DND-41 (cell line): ENCODE measurements at regions not wholly inside any gene's neighbourhood (a gene's known extent, or its start where the extent isn't known, plus 50 kb on each side); places are given as distances from the start of the nearest gene placed in this dataset.

ENCODE experiments used
- ATAC-seq: fragments of 200-7000 bp; cut with Tn5 transposase; 3 replicates; pipeline ENCODE4 v1.9.1; 2021; ENCODE audit warnings: low read depth; ENCODE audit not compliant: insufficient read depth
- DNase-seq: peaks from one replicate; pipeline ENCODE4 v3.0.0-alpha.2; 2020
- H2AFZ ChIP-seq: 2 replicates; pipeline ENCODE4 v1.6.0; 2012; ENCODE audit warnings: low read depth, low read length
- H3K27ac ChIP-seq: 2 replicates; pipeline ENCODE4 v1.5.1; 2012; ENCODE audit warnings: low read length, inconsistent platforms
- H3K27me3 ChIP-seq: fragments of 200-600 bp; sonication (generic); 2 replicates; pipeline ENCODE4 v1.6.0; 2012; ENCODE audit warnings: low read length, mild to moderate bottlenecking, inconsistent platforms; ENCODE audit not compliant: insufficient read depth, poor library complexity
- H3K36me3 ChIP-seq: 2 replicates; pipeline ENCODE4 v1.5.1; 2012; ENCODE audit warnings: low read length, inconsistent platforms; ENCODE audit not compliant: insufficient read depth
- H3K4me1 ChIP-seq: 2 replicates; pipeline ENCODE4 v1.5.1; 2012; ENCODE audit warnings: mild to moderate bottlenecking, low read length; ENCODE audit not compliant: insufficient read depth
- H3K4me2 ChIP-seq: 2 replicates; pipeline ENCODE4 v1.6.0; 2012; ENCODE audit warnings: mild to moderate bottlenecking, moderate library complexity, low read length, inconsistent platforms; ENCODE audit not compliant: insufficient read depth
- H3K4me3 ChIP-seq, 2 experiments: fragments of 200-600 bp in 1 of 2; shearing (Covaris generic) in 1 of 2; 2 replicates each; pipeline ENCODE4 v1.5.1; 2012 to 2016; ENCODE audit warnings: inconsistent platforms in 2 of 2, low read length in 2 of 2, mild to moderate bottlenecking in 2 of 2, low read depth in 1 of 2, moderate library complexity in 1 of 2
- H3K79me2 ChIP-seq: 2 replicates; pipeline ENCODE4 v1.6.0; 2012; ENCODE audit warnings: low read length, inconsistent platforms; ENCODE audit not compliant: insufficient read depth
- H3K9ac ChIP-seq: 2 replicates; pipeline ENCODE4 v1.6.0; 2012; ENCODE audit warnings: low read depth, mild to moderate bottlenecking, inconsistent platforms, low read length, moderate library complexity
- H3K9me3 ChIP-seq: 2 replicates; pipeline ENCODE4 v1.5.1; 2012; ENCODE audit warnings: low read length, moderate library complexity, mild to moderate bottlenecking, inconsistent platforms; ENCODE audit not compliant: insufficient read depth, severe bottlenecking
- H4K20me1 ChIP-seq: 2 replicates; pipeline ENCODE4 v1.6.0; 2012; ENCODE audit warnings: low read length; ENCODE audit not compliant: insufficient read depth
- EZH2 ChIP-seq: IDR thresholded peaks from 3 replicates; pipeline ENCODE4 v1.6.1; 2012; ENCODE audit warnings: borderline replicate concordance, low read depth, mild to moderate bottlenecking, moderate library complexity, low read length, inconsistent platforms; ENCODE audit not compliant: severe bottlenecking
- TF ChIP-seq, protein P1 (sequence below): IDR thresholded peaks from 2 replicates; pipeline ENCODE4 v1.5.1; 2012; ENCODE audit warnings: borderline replicate concordance, low read length, moderate library complexity, mild to moderate bottlenecking; ENCODE audit not compliant: poor library complexity, severe bottlenecking; ENCODE audit errors: extremely low read depth

DNA sequence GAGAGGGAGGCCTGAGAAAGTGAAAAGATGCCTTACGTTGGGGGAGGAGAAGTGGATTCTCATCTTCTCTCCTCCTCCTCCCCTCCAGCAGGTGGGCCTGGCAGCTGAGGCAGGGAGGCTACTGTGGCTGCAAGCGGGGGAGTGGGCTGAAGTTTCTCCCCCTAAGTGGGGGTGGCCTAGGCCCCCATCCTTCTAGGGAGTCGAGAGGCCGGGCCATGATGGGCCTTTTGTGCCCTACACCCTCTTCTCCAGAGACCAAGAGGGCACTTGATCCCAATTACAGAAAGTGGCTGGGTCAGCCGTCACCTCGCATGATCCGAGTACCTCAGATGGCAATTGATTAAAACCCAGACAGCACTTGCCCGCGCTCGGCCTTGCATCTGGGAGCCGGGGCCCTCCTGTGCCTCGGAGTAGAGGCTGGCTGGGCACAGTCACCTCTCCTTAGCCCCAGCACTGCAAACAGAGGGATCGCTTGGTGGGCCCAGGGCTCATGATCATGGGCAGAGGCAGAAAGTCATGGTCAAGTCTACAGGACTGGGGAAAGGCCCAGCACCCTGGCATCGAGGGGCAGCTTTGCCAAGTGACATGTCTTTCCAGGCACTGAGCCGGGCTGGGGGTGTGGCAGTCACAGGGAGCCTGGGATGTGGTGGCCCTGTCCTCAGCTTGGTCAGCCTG lies 78.3 kb downstream of the IRX5 start:
- Histone ChIP-seq H3K4me3 (no peak overlapping the region), H3K4me2 (no peak overlapping the region), H3K27me3 (no peaks in the 10 kb centered on the region), H4K20me1 (no peaks in the 10 kb centered on the region), H2AFZ (no peak overlapping the region), H3K4me1 (no peaks in the 10 kb centered on the region), H3K27ac (no peak overlapping the region), H3K9me3 (no peaks in the 10 kb centered on the region), H3K79me2 (no peaks in the 10 kb centered on the region), H3K9ac (no peak overlapping the region), H3K36me3 (no peaks in the 10 kb centered on the region)
- no peak for DNase-seq
- ATAC-seq = no peak
- TF ChIP-seq EZH2 = no peak
- TF ChIP-seq, protein P1, sequence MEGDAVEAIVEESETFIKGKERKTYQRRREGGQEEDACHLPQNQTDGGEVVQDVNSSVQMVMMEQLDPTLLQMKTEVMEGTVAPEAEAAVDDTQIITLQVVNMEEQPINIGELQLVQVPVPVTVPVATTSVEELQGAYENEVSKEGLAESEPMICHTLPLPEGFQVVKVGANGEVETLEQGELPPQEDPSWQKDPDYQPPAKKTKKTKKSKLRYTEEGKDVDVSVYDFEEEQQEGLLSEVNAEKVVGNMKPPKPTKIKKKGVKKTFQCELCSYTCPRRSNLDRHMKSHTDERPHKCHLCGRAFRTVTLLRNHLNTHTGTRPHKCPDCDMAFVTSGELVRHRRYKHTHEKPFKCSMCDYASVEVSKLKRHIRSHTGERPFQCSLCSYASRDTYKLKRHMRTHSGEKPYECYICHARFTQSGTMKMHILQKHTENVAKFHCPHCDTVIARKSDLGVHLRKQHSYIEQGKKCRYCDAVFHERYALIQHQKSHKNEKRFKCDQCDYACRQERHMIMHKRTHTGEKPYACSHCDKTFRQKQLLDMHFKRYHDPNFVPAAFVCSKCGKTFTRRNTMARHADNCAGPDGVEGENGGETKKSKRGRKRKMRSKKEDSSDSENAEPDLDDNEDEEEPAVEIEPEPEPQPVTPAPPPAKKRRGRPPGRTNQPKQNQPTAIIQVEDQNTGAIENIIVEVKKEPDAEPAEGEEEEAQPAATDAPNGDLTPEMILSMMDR = no peak

DNA sequence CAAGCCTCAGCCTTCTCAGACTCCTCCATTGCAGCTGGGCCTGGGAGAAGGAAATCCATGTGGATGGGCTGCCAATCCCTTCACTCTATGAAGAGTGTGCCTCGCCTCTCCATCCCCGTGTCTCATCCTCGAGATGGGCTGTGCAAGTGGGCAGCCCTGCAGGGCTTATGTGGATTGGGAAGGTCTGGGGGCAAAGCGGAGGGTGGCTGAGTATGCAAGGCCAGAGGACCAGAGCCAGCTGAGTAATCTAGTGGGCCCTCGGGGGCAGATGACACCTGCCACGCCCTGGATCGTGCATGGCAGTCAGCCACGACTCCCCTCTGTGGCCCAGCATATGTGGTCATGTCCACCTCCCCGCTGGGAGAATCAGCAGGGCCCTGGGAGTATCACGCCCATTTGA lies 78.9 kb downstream of the IRX5 start:
- no peak overlapping the region for H2AFZ ChIP-seq
- no peak overlapping the region for H3K4me2 ChIP-seq
- H3K36me3 ChIP-seq = no peaks in the 10 kb centered on the region
- H3K27me3 ChIP-seq = no peaks in the 10 kb centered on the region
- H3K79me2 ChIP-seq = no peaks in the 10 kb centered on the region
- DNase-seq (no peak), ATAC-seq (no peak)
- H3K9me3 ChIP-seq = no peaks in the 10 kb centered on the region
- H3K27ac ChIP-seq = no peak overlapping the region
- no peaks in the 10 kb centered on the region for H3K4me1 ChIP-seq
- H4K20me1 ChIP-seq = no peaks in the 10 kb centered on the region
- H3K4me3 ChIP-seq = no peak overlapping the region
- H3K9ac ChIP-seq = no peak overlapping the region
- TF ChIP-seq EZH2 = no peak
- TF ChIP-seq, protein P1 = no peak

DNA sequence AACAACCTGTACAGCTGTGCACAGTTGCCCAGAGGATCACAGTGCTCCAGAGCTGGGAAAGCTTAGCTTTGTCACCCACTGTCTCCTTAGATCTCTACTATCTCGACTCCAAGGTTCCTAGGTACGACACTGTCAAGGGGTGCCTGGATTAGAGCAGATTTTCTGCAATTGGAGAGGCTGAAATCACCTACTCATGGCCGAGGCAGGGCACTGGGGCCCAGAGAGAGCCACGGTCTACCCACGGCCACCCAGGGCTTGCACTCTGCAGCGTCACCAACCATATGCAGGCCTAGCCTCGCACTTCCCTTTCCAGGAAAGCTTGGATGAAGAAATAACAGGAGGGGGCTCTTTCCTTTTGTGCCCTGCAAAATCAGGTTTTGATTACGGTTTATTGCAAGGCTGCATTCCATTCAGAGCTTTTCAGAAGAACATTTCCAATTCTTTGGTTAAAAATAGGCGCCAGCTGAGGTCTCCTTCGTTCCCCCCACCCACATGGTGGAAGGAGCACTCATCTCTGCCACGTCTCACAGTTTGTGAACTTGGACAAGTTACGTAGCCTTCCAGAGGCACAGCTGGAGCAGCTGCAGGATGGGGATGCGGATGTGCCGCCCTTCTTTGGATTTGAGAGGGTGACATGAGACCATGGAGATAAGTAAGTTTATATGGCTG lies 80.0 kb downstream of the IRX5 start:
- Histone ChIP-seq H3K79me2 (no peaks in the 10 kb centered on the region), H3K36me3 (no peaks in the 10 kb centered on the region), H3K27me3 (no peaks in the 10 kb centered on the region), H2AFZ (no peak overlapping the region), H4K20me1 (no peaks in the 10 kb centered on the region), H3K4me3 (no peak overlapping the region), H3K27ac (no peak overlapping the region), H3K9ac (no peak overlapping the region), H3K4me2 (no peak overlapping the region), H3K9me3 (no peaks in the 10 kb centered on the region), H3K4me1 (no peaks in the 10 kb centered on the region)
- DNase-seq = no peak
- ATAC-seq = no peak
- TF ChIP-seq, protein P1 = no peak
- no peak for TF ChIP-seq EZH2
